ENCODE measurements at regions not wholly inside any gene's neighbourhood (a gene's known extent, or its start where the extent isn't known, plus 50 kb on each side); places are given as distances from the start of the nearest gene placed in this dataset.
"Not testable (repeated sequence)": the region's sequence is repeated elsewhere in the genome, so short reads cannot be mapped to it uniquely, and the experiment has no call there.

GRCh38 chr7:142519079-142520078, 229.9 kb upstream of the PRSS1 start:
- intact Hi-C loops (cut with DNase I), result no loop called here
- DNase-seq, result peak in 1 of 42 donors; percentile 4

GRCh38 chr7:142516038-142516501, 233.2 kb upstream of the PRSS1 start:
- intact Hi-C loops (cut with DNase I), result no loop called here
- peak in 38 of 42 donors; percentile 8 to 76 (median 49) for DNase-seq

- DNase-seq; intact Hi-C loops (cut with DNase I): not testable (repeated sequence)
Measured at GRCh38 chr7:142514716-142515115, 234.6 kb upstream of the PRSS1 start.

- peak in 1 of 42 donors; percentile 27 for DNase-seq
- intact Hi-C loops (cut with DNase I), result no loop called here
Measured at GRCh38 chr7:142513178-142513955, 235.9 kb upstream of the PRSS1 start.

- peak in 1 of 42 donors; percentile 33 for DNase-seq
- intact Hi-C loops (cut with DNase I), result no loop called here
Measured at GRCh38 chr7:142511801-142512200, 237.5 kb upstream of the PRSS1 start.

- DNase-seq, result peak in 1 of 42 donors; percentile 13
- intact Hi-C loops (cut with DNase I), result no loop called here
Measured at GRCh38 chr7:142511374-142511773, 237.9 kb upstream of the PRSS1 start.

GRCh38 chr7:142509235-142509634, 240.0 kb upstream of the PRSS1 start:
- intact Hi-C loops (cut with DNase I), result not testable (repeated sequence)

GRCh38 chr7:142508251-142508650, 241.0 kb upstream of the PRSS1 start:
- DNase-seq, result no peak
- intact Hi-C loops (cut with DNase I), result no loop called here

More at GRCh38 chr7:142509235-142509634, 240.0 kb upstream of the PRSS1 start:
- peak in 1 of 42 donors; percentile 34 for DNase-seq

GRCh38 chr7:142507799-142508198, 241.5 kb upstream of the PRSS1 start:
- no peak for DNase-seq
- intact Hi-C loops (cut with DNase I), result no loop called here

- intact Hi-C loops (cut with DNase I), result not testable (repeated sequence)
Measured at GRCh38 chr7:142507066-142507465, 242.2 kb upstream of the PRSS1 start.

GRCh38 chr7:142506601-142507000, 242.7 kb upstream of the PRSS1 start:
- DNase-seq, result no peak
- intact Hi-C loops (cut with DNase I), result no loop called here

More at GRCh38 chr7:142507066-142507465, 242.2 kb upstream of the PRSS1 start:
- not testable (repeated sequence) for DNase-seq

GRCh38 chr7:142503949-142504348, 245.3 kb upstream of the PRSS1 start:
- DNase-seq, result peak in 3 of 42 donors; percentile 20 to 39 (median 20)
- intact Hi-C loops (cut with DNase I), result not testable (repeated sequence)

- intact Hi-C loops (cut with DNase I), result no loop called here
- DNase-seq, result no peak
Measured at GRCh38 chr7:142503036-142503435, 245.2 kb upstream of the PRSS58 start.

- no peak for DNase-seq
- intact Hi-C loops (cut with DNase I), result no loop called here
Measured at GRCh38 chr7:142501434-142501833, 243.6 kb upstream of the PRSS58 start.

GRCh38 chr7:142500366-142500765, 242.5 kb upstream of the PRSS58 start:
- DNase-seq, result no peak

GRCh38 chr7:142499635-142500034, 241.8 kb upstream of the PRSS58 start:
- DNase-seq, result no peak
- intact Hi-C loops (cut with DNase I), result no loop called here

More at GRCh38 chr7:142500366-142500765, 242.5 kb upstream of the PRSS58 start:
- intact Hi-C loops (cut with DNase I), result no loop called here

GRCh38 chr7:142498364-142498763, 240.5 kb upstream of the PRSS58 start:
- intact Hi-C loops (cut with DNase I), result no loop called here
- no peak for DNase-seq

GRCh38 chr7:142496545-142496991, 238.7 kb upstream of the PRSS58 start:
- intact Hi-C loops (cut with DNase I), result no loop called here
- peak in 18 of 42 donors; percentile 9 to 57 (median 26) for DNase-seq

- intact Hi-C loops (cut with DNase I); DNase-seq: not testable (repeated sequence)
Measured at GRCh38 chr7:142495879-142496278, 238.0 kb upstream of the PRSS58 start.
